ENCODE measurements at regions not wholly inside any gene's neighbourhood (a gene's known extent, or its start where the extent isn't known, plus 50 kb on each side); places are given as distances from the start of the nearest gene placed in this dataset.

DNA sequence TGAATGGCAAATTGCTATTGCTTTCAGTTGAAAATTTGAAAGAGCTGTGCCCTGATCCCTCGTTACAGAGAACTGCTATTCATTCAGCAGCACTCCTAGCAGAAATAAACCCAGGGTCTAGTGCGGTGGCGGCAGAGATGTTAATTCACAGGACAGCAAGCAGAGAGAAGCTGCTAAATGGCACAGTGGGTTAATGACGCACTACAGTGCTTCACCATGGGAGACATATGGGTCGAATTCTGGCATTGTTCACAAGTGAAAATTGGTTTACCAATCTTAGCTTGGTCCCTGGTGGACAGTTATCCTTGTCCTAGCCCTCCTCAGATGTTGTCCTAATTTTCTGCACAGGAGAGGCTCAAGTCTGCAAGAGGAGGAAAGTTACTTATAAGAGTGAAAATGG lies 807.4 kb downstream of the TLE1 start:
- no peaks in the 10 kb centered on the region for H3K27me3 ChIP-seq (ENCODE audit: control insufficient read depth, extremely low read depth, insufficient read depth, low read length)
- no peak overlapping the region for H3K27ac ChIP-seq (ENCODE audit: control insufficient read depth, insufficient read depth, low read length)
- H4K20me1 ChIP-seq (ENCODE audit: control insufficient read depth, extremely low read depth, insufficient read depth, low read length) = no peaks in the 10 kb centered on the region
- no peak overlapping the region for H2AFZ ChIP-seq (ENCODE audit: control insufficient read depth, low read length)
- DNase-seq (ENCODE audit: low read depth, low spot score) (no peak), FAIRE-seq (no peak)
- no peak overlapping the region for H3K9ac ChIP-seq (ENCODE audit: control insufficient read depth, extremely low read depth, insufficient read depth, low read length)
- no peak for TF ChIP-seq EZH2 (IDR thresholded peaks at IDR 0.05; ENCODE audit: low read length)
- no peak for TF ChIP-seq CTCF (optimal IDR thresholded peaks at IDR 0.05 in 1 of 3, IDR thresholded peaks at IDR 0.05 in 1 of 3, conservative IDR thresholded peaks at IDR 0.05 in 1 of 3; ENCODE audit: extremely low read depth in 1 of 3, insufficient read depth in 2 of 3, low read length in 3 of 3)
- no peak overlapping the region for H3K4me3 ChIP-seq (ENCODE audit: control insufficient read depth in 2 of 3, extremely low read depth in 1 of 3, insufficient read depth in 2 of 3, low read depth in 1 of 3, low read length in 3 of 3)
- no peak overlapping the region for H3K4me2 ChIP-seq (ENCODE audit: control insufficient read depth, extremely low read depth, insufficient read depth, low read depth, low read length)
- dilution Hi-C loops (cut with MboI; ENCODE audit: extremely low pct_ligation_motif_present, low sequenced_read_pairs) = no loop called here
- no peaks in the 10 kb centered on the region for H3K4me1 ChIP-seq (ENCODE audit: control insufficient read depth, extremely low read depth, insufficient read depth, low read length)
- H3K9me3 ChIP-seq (ENCODE audit: control insufficient read depth, low read depth, low read length) = no peaks in the 10 kb centered on the region
- no peaks in the 10 kb centered on the region for H3K36me3 ChIP-seq (ENCODE audit: control insufficient read depth in 2 of 2, extremely low read depth in 1 of 2, insufficient read depth in 2 of 2, low read length in 2 of 2)
- H3K9me1 ChIP-seq (ENCODE audit: control insufficient read depth, extremely low read depth, insufficient read depth, low read length) = no peaks in the 10 kb centered on the region
- H3K79me2 ChIP-seq (ENCODE audit: control insufficient read depth, insufficient read depth, low read length) = no peaks in the 10 kb centered on the region

DNA sequence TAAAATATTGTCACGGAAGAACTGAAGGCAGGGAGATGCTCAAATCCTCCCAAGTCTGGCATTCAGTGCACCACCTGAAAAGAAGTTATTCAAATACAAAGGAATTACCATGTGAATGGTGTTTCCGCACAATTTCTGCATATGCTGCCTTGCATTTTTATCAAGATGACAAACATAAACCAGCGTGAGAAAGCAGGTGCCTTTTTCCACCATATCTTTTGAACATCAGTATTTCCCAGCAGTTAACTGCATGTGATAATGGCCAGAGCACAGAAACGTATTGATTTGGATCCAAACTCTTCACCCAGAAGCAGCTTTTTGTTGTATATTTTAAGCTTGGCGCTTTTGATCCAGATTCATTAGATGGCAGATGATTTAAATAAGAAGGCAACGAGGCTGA lies 808.0 kb downstream of the TLE1 start:
- dilution Hi-C loops (cut with MboI; ENCODE audit: extremely low pct_ligation_motif_present, low sequenced_read_pairs) = no loop called here
- H4K20me1 ChIP-seq (ENCODE audit: control insufficient read depth, extremely low read depth, insufficient read depth, low read length) = no peaks in the 10 kb centered on the region

More for the DNA sequence above, 808.0 kb downstream of the TLE1 start:
- Histone ChIP-seq H3K27ac (ENCODE audit: control insufficient read depth, insufficient read depth, low read length) (no peak overlapping the region), H3K27me3 (ENCODE audit: control insufficient read depth, extremely low read depth, insufficient read depth, low read length) (no peaks in the 10 kb centered on the region), H3K36me3 (ENCODE audit: control insufficient read depth in 2 of 2, extremely low read depth in 1 of 2, insufficient read depth in 2 of 2, low read length in 2 of 2) (no peaks in the 10 kb centered on the region), H3K79me2 (ENCODE audit: control insufficient read depth, insufficient read depth, low read length) (no peaks in the 10 kb centered on the region), H3K9ac (ENCODE audit: control insufficient read depth, extremely low read depth, insufficient read depth, low read length) (no peak overlapping the region), H3K4me3 (ENCODE audit: control insufficient read depth in 2 of 3, extremely low read depth in 1 of 3, insufficient read depth in 2 of 3, low read depth in 1 of 3, low read length in 3 of 3) (no peak overlapping the region), H3K9me3 (ENCODE audit: control insufficient read depth, low read depth, low read length) (no peaks in the 10 kb centered on the region), H2AFZ (ENCODE audit: control insufficient read depth, low read length) (no peak overlapping the region), H3K9me1 (ENCODE audit: control insufficient read depth, extremely low read depth, insufficient read depth, low read length) (no peaks in the 10 kb centered on the region), H3K4me1 (ENCODE audit: control insufficient read depth, extremely low read depth, insufficient read depth, low read length) (no peaks in the 10 kb centered on the region), H3K4me2 (ENCODE audit: control insufficient read depth, extremely low read depth, insufficient read depth, low read depth, low read length) (no peak overlapping the region)
- TF ChIP-seq EZH2 (IDR thresholded peaks at IDR 0.05; ENCODE audit: low read length) (no peak), CTCF (optimal IDR thresholded peaks at IDR 0.05 in 1 of 3, IDR thresholded peaks at IDR 0.05 in 1 of 3, conservative IDR thresholded peaks at IDR 0.05 in 1 of 3; ENCODE audit: extremely low read depth in 1 of 3, insufficient read depth in 2 of 3, low read length in 3 of 3) (no peak)
- DNase-seq (ENCODE audit: low read depth, low spot score) (no peak), FAIRE-seq (no peak)
